Bronchial epithelial cell (primary cell): ENCODE measurements at regions not wholly inside any gene's neighbourhood (a gene's known extent, or its start where the extent isn't known, plus 50 kb on each side); places are given as distances from the start of the nearest gene placed in this dataset.

Source experiments
- DNase-seq: peaks from one replicate; pipeline ENCODE4 v3.0.0-alpha.2; 2010; ENCODE audit warnings: low read depth
- FAIRE-seq: peaks from 2 replicates; lab custom pipeline; 2011; peaks lifted over from hg19 to GRCh38; lab: Jason Lieb, UNC
- H3K27me3 ChIP-seq: 2 replicates; pipeline ENCODE4 v1.5.1; 2011; ENCODE audit warnings: low read length; ENCODE audit not compliant: control insufficient read depth, insufficient read depth
- H3K36me3 ChIP-seq: 2 replicates; pipeline ENCODE4 v1.5.1; 2011; ENCODE audit warnings: low read length; ENCODE audit not compliant: control insufficient read depth, insufficient read depth
- H3K4me3 ChIP-seq: 2 replicates; pipeline ENCODE4 v1.5.1; 2011; ENCODE audit warnings: mild to moderate bottlenecking, low read depth, low read length, control low read depth
- TF ChIP-seq, protein P1 (sequence below): IDR thresholded peaks from 2 replicates; pipeline ENCODE4 v1.5.1; 2011; ENCODE audit warnings: mild to moderate bottlenecking, moderate library complexity, low read length, control low read depth, inconsistent platforms; ENCODE audit not compliant: insufficient read depth, severe bottlenecking

DNA sequence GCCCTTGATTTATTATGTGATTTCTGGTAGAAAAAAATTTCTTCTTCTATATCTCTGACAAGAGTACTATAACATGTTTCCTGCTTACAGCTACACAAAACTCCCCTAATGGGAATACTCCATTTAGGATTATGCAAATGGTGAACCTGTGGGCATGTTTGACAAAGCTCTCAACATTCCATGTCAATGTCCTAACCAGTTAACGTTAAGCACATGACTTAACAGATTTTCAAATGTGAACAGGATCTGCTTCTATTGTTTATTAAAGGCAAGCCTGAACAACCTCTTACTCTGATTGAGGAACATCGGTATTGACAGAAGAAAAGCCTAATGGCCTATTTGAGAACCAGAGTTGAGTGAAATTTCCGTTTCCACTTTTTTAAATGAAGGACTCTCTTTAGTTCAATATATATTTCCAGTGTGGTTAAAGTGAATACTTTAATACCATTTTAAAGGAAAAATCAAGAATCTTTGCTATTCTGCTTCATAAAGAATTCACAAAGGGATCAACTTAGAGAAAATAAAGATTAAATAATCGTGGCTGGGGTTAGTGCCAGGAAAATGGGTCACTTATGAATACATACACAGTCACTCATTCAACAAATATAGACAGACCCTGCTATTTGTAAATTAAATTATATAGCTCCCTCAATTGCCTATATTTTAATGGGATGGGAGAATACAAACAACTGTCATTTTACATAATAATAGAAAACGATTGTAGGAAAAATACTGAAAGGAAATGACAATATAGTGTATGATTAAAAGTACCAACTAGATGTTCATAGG is 300.3 kb upstream of the CBLB start:
- H3K27me3 ChIP-seq: no peaks in the 10 kb centered on the region
- DNase-seq: peak; percentile 97
- H3K4me3 ChIP-seq: no peak overlapping the region
- peak; percentile 43 for FAIRE-seq
- TF ChIP-seq, protein P1, sequence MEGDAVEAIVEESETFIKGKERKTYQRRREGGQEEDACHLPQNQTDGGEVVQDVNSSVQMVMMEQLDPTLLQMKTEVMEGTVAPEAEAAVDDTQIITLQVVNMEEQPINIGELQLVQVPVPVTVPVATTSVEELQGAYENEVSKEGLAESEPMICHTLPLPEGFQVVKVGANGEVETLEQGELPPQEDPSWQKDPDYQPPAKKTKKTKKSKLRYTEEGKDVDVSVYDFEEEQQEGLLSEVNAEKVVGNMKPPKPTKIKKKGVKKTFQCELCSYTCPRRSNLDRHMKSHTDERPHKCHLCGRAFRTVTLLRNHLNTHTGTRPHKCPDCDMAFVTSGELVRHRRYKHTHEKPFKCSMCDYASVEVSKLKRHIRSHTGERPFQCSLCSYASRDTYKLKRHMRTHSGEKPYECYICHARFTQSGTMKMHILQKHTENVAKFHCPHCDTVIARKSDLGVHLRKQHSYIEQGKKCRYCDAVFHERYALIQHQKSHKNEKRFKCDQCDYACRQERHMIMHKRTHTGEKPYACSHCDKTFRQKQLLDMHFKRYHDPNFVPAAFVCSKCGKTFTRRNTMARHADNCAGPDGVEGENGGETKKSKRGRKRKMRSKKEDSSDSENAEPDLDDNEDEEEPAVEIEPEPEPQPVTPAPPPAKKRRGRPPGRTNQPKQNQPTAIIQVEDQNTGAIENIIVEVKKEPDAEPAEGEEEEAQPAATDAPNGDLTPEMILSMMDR: no peak
- H3K36me3 ChIP-seq: no peaks in the 10 kb centered on the region

DNA sequence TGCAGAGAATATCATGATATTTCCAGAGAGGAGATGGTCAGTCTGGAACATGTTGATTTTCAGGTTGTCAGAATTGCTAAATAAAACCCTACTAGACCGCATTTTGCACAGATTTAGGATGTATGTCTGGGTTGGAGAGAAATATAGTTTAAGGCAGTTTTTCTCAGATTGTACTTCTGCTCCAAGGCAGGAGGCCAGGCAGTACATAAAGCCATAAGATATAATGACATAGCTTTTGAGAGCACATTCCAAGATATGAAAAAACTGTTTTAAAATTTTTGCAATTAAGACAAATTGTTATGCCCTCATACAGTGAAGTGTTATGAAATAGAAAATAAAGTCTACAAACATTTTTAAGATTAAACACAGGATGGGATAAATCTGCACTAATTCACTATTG is 301.8 kb upstream of the CBLB start:
- TF ChIP-seq, protein P1: no peak
- DNase-seq (no peak), FAIRE-seq (no peak)
- no peaks in the 10 kb centered on the region for H3K36me3 ChIP-seq
- H3K27me3 ChIP-seq: no peaks in the 10 kb centered on the region
- H3K4me3 ChIP-seq: no peak overlapping the region

GRCh38 chr3:106172101-106172500 is 303.3 kb upstream of the CBLB start:
- no peak for FAIRE-seq
- no peaks in the 10 kb centered on the region for H3K27me3 ChIP-seq
- H3K36me3 ChIP-seq: no peaks in the 10 kb centered on the region
- TF ChIP-seq, protein P1: no peak
- H3K4me3 ChIP-seq: no peak overlapping the region
- no peak for DNase-seq

GRCh38 chr3:106172780-106173179 is 304.0 kb upstream of the CBLB start:
- Histone ChIP-seq H3K36me3 (no peaks in the 10 kb centered on the region), H3K27me3 (no peaks in the 10 kb centered on the region), H3K4me3 (no peak overlapping the region)
- TF ChIP-seq, protein P1: no peak
- FAIRE-seq (no peak), DNase-seq (no peak)

- FAIRE-seq: no peak
These were observed 306.5 kb upstream of the CBLB start for GRCh38 chr3:106175276-106175675.

More at GRCh38 chr3:106175276-106175675, 306.5 kb upstream of the CBLB start:
- Histone ChIP-seq H3K36me3 (no peaks in the 10 kb centered on the region), H3K27me3 (no peaks in the 10 kb centered on the region), H3K4me3 (no peak overlapping the region)
- DNase-seq: no peak
- TF ChIP-seq, protein P1: no peak
